Islet precursor cell (in vitro differentiated cells): ENCODE measurements at regions not wholly inside any gene's neighbourhood (a gene's known extent, or its start where the extent isn't known, plus 50 kb on each side); places are given as distances from the start of the nearest gene placed in this dataset.

Experiments used
- DNase-seq: peaks from one replicate; pipeline ENCODE4 v3.0.0-alpha.2; 2018

GRCh38 chr3:153078826-153079225 is 83.2 kb upstream of the RAP2B start:
- DNase-seq, result no peak

- DNase-seq, result no peak
Observed at GRCh38 chr3:153079386-153079785, 82.6 kb upstream of the RAP2B start.

- DNase-seq, result no peak
Observed at GRCh38 chr3:153080778-153081240, 81.2 kb upstream of the RAP2B start.

DNA sequence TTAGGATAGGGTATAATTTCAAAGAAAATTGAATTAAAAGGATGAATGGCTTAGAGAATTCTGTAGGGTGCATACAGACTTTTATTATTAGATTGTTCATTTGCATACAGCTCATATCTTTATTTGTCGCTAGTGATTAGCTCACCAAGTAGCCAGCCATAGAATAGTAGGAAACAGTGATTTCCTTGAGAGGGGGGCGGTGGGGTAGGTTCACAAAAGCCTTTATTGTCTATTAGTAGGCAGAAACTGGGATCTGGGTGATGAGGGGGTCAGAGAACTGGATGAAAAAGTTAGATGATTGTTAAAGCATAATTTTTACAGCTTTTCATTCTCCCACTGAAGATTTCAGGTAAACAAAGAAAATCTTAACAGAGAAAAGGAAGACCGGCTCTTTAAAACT is 77.6 kb upstream of the RAP2B start:
- DNase-seq, result no peak

DNA sequence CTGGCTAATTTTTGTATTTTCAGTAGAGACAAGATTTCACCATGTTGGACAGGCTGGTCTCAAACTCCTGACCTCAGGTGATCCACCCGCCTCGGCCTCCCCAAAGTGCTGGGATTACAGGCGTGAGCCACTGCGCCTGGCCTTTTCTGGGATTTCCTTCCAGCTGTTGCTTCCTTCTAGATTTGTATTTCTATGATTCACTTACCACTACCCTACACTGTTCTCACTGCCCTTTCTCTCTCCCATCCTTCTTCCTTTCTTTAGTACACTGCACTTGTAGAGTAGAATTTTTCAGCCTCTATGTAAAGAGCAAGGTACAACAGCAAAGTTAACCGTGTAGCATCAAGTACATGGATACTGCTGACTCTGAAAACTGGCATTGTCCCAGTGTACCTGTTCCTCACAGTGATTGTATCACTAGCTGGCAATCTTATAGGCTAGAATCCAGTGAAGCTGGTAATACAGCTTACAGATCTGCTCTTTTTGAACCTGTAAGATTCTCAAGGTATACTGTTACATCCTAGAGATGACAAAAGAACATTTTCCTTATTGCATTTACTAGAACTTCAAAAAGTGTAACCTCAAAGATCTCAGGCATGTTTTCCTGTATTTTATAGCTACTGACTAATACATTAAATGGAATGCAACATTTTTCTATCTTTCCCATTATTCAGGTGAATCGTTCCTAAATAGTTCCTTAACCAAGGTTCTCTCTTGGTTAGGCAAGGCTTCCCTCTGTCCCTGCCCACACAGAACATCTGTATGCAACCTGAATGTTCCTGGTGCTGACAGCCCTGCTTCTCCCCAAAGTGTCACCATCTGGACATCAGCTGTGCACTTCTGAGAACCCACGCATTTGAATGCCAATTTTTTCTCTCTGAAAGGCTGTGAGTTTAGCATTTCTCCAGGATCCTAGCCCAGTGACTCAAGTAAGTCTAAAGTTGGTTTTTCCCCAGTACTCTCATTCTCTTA is 74.1 kb upstream of the RAP2B start:
- no peak for DNase-seq

GRCh38 chr3:153089620-153090019 is 72.4 kb upstream of the RAP2B start:
- no peak for DNase-seq

DNA sequence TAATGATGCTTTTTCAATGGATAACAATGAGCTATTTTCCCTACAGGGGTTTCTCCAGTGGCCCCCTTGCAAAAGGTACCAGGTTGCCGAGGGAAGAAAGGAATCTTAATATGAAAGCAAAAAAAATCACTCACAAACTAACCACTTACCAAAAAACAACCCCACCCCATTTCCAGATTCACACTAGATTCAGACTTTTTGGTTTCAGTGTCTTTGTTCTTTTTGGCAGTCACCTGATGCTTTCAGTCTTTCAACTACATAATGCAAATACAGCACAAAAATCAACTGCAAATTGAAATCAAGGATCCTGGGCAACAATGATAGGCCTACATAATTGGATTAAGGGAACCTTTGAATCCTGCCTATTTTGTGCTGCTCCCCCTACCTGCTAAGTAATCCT is 71.1 kb upstream of the RAP2B start:
- DNase-seq, result no peak

DNA sequence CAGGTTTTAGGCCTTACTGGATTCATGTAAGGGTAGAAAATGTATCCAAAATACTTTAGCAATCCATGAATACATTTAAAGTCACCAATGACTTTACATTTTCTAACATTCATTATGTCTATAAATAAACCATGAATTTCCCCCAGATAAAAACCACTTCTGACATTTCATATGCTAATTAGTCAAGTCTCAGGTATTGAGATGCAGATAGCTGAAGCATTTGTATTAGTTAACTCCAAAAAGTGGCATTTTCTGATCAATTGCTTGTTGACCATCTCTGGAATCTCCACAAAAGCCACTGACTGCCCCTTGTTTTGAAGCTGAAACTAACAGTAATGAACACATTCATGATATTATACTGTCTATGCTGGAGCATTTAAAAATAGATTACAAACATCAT is 68.4 kb upstream of the RAP2B start:
- no peak for DNase-seq

DNA sequence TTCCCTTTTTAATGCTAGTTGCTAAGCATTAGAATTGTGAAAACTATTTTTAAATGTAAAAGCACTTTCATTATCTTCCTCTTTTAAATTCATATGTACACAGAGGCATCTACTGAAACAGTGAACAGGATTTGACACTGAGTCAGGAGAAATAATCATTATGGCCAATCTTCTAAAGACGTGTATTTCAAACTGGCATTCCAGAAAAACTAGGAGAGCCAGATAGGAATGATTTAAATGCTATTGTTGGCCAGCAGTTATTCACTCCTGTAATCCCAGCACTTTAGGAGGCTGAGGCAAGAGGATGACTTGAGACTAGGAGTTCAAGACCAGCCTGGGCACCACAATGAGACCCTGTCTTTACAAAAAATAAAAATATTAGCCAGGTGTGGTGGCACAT is 67.6 kb upstream of the RAP2B start:
- DNase-seq, result no peak

DNA sequence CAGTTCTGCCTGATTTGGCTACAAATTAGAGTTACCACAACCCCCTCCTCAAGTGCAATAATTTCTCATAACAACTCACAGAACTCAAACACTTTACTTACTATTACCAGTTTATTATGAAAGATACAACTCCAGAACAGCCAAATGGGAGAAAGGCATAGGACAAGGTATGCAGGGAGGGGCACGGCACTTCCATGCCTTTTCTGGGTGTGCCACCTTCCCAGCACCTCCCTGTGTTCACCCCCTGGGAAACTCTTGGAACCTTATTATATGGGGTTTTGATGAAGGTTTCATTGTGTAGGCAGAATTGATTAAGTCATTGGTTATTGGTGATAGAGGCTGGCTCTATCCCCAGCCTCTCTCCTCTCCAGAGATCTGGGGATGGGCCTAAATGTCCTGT is 66.6 kb upstream of the RAP2B start:
- no peak for DNase-seq

- no peak for DNase-seq
Observed at GRCh38 chr3:153096731-153097131, 65.3 kb upstream of the RAP2B start.

GRCh38 chr3:153097213-153097612 is 64.8 kb upstream of the RAP2B start:
- no peak for DNase-seq

DNA sequence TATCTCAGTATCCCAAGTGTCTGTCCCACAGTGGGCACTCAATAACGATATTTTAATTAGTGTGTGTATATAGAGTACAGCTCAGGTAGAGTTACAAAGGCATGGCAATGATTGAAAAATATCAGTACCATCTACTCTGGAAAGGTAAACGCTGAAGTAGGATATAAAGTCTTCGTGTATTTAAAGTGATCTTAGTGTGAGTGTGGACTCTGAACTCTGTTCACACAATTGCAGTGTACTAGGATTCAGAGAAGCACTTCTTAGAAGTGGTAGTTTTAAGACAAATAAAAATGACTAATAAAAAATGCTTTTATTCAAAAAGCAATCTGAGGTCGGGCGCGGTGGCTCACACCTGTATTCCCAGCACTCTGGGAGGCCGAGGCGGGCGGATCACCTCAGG is 62.9 kb upstream of the RAP2B start:
- DNase-seq, result no peak

DNA sequence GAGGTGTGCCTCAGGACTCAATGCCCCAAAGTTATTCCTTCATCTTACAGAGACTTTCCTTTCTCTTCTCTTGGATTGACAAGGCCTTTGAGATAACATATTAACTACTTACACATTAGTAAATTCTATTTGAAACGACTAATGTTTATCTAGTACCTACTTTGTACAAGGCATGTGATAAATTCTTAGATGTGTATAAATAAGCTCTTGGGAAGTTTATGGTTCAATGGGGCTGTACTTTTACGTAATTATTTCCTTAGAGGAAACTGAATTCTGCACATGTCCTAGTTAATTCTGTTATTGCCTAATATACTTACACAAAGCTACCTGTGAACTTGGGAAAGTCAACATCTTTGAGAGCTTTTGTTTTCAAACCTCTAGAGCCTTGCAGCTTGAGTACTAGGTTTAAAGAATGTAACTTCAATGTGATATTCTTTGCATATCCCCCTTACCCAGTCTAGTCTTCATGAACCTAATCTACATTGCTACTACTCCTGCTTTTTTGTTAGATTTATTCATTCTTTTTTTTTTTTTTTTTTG is 58.5 kb upstream of the RAP2B start:
- no peak for DNase-seq

DNA sequence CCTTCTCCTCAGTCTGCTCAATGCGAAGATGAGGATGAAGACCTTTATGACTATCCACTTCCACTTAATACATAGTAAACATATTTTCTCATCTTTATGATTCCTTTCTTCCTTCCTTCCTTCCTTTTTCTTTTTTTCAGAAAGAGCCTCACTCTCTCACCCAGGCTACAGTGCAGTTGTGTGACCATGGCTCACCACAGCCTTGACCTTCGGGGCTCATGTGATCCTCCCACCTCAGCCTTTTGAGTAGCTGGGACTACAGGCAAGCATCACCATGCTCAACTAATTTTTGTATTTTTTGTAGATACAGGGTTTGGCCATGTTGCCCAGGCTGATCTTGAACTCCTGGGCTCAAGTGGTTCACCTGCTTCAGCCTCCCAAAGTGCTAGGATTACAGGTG is 52.0 kb upstream of the RAP2B start:
- no peak for DNase-seq

DNA sequence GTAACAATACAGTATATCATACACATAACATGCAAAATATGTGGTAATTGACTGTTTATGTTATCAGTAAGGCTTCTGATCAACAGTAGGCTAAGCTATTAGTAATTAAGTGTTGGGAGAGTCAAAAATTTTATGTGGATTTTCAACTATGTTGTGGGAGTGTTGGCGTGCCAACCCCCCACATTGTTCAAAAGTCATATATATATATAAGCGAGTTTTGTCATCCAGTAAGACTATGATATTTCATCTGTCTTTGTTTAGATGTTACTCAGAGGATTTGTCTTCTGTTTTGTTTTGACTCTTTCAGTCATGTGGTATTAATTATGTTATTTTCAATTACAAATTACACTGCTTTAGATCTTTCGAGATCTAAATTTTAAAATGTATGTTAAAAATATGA is 51.0 kb upstream of the RAP2B start:
- DNase-seq, result no peak
